AML-193 (cell line): ENCODE measurements at regions not wholly inside any gene's neighbourhood (a gene's known extent, or its start where the extent isn't known, plus 50 kb on each side); places are given as distances from the start of the nearest gene placed in this dataset.
"Not testable (repeated sequence)": the region's sequence is repeated elsewhere in the genome, so short reads cannot be mapped to it uniquely, and the experiment has no call there.

Source experiments
- DNase-seq, 2 experiments: peaks; one replicate each; lab custom pipeline; 2025; lab: John Stamatoyannopoulos, UW

- DNase-seq, result no peak
These were observed 117.1 kb downstream of the KCNJ2 start for GRCh38 chr17:70286391-70286790.

DNA sequence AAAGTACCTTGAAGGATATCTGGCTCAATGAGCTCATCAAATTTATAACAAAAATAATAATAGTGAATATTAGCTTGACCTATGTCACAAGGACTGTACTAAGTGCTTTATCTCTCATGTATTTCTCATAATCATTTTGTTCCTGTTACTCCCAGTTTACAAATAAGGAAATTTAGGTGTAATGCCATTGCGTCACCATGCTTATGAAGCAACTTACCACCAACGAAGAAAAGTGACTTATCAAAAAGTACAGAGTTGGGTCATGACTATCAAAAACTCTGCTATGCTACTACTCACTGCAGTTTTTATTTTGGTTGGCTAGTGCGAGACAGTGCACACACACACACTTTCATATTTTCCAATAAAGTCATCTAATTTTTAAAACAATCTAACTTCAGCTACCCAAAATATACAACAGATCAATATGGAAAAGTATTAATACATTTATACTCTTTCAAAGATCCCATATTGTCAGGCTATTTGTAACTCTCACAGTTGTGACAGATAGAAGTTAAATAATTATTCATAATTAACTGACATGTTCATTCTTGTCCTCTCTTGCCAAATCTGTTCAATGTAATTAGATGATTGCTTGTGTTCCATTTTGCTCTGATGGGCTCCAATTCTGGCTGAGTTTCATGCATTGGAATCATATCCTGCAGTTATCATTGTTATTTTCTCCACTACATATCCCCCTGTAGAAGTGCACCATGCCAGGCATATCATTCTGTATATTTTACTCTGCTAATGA lies 119.4 kb downstream of the KCNJ2 start:
- peak; percentile 46 to 47 for DNase-seq

DNA sequence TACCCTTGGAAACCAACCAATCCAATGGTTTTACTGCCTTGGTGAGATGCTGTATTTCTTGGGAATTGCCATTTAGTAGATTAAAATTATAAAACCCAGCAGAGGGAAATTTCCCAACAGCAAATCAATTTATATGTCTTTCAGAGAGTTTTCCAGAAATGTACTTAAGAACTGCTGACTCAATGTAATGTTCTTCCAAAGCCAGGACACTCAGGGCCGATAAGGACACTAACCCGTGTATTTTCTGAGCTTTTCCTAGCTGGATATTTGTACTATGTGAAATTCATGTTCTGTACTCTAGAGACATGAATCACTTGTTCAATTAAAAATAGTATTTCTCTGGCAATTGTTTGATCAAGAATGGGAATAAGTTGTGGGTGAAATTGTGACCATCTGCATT lies 121.4 kb downstream of the KCNJ2 start:
- DNase-seq, result no peak

- no peak for DNase-seq
These were observed 123.0 kb downstream of the KCNJ2 start for GRCh38 chr17:70292366-70292765.

DNA sequence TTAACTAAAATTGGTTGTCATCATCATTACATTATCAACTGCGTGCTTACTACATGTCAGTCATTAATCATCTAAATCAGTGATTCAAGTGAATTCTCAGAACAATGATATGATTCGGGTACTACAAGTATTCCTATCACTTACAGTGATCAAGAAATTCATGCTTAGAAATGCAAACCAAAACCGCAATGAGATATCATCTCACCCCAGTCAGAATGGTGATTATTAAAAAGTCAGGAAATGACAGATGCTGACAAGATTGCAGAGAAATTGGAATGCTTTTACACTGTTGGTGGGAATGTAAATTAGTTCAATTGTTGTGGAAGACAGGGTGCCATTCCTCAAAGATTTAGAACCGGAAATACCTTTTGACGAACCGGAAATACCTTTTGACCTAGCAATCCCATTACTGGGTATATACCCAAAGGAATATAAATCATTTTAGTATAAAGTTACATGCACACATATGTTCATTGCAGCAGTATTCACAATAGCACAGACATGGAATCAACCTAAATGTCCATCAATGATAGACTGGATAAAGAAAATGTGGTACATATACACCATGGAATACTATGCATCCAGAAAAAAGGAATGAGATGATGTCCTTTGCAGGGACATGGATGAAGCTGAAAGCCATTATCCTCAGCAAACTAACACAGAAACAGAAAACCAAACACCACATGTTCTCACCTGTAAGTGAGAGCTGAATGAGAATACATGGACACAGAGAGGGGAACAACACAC lies 124.4 kb downstream of the KCNJ2 start:
- not testable (repeated sequence) for DNase-seq

- DNase-seq, result peak; percentile 71 to 82
These were observed 126.0 kb downstream of the KCNJ2 start for GRCh38 chr17:70295329-70295728.

DNA sequence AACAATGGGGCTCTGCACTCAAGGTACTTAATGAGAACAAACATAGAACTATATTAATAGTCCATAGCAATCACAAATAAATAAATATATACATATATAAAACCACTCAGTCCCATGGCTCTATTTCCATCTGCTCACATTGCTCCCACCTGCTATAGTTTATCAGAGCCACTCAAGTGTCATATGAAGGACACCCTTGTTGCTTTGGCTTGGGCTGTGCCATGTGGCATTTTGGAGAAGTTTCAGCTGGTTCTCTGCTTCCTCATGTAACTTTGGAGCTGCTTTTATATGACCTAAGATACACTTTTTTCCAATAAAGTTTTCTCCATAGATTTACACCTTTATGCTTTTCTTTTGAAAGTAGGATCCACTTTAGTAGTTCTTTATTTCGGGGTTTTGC lies 126.4 kb downstream of the KCNJ2 start:
- peak; percentile 25 to 52 for DNase-seq

DNA sequence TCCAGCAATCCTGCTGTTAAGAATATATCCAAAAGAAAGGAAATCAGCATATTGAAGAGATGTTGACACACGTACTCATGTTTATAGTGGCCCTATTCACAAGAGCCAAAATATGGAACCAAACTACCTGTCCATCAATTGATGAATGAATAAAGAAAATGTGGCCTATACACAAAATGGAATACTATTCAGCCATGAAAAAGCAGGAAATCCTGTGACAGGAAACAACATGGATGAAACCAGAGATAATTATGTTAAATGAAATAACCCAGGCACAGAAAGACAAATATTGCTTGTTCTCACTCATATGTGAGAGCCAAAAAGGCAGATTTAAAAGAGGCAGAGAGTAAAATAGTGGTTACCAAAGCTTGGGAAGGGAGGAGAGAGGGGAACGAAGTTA lies 127.1 kb downstream of the KCNJ2 start:
- no peak for DNase-seq

- DNase-seq, result no peak
These were observed 128.1 kb downstream of the KCNJ2 start for GRCh38 chr17:70297397-70297796.

DNA sequence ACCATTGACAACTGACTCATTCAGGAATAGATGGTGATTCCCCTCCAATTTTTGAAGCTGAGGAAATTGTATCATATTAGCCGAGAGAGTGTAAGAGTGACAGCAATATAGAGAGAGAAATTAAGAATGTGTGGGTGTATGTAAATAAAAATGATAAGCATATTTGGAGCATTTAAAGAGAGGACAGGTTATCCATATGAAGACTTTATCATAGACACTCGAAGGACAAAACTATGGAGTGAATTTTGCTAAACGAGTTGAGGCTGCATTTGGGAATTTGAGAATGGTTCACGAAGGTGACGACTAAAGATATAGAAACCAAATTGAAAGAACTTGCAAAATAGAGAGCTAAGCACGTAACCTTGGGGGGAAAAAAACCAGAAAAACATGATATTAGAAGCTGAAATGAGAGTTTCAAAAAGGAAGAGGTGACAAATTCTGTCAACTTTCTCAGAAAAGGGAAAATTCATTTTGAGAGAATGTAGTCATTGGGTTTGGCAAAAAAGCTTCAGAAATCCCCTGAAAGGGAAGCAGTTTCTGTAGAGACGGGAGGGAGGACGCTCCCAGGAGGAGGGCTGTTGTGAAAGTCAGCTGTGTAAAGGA lies 129.7 kb downstream of the KCNJ2 start:
- DNase-seq, result no peak

DNA sequence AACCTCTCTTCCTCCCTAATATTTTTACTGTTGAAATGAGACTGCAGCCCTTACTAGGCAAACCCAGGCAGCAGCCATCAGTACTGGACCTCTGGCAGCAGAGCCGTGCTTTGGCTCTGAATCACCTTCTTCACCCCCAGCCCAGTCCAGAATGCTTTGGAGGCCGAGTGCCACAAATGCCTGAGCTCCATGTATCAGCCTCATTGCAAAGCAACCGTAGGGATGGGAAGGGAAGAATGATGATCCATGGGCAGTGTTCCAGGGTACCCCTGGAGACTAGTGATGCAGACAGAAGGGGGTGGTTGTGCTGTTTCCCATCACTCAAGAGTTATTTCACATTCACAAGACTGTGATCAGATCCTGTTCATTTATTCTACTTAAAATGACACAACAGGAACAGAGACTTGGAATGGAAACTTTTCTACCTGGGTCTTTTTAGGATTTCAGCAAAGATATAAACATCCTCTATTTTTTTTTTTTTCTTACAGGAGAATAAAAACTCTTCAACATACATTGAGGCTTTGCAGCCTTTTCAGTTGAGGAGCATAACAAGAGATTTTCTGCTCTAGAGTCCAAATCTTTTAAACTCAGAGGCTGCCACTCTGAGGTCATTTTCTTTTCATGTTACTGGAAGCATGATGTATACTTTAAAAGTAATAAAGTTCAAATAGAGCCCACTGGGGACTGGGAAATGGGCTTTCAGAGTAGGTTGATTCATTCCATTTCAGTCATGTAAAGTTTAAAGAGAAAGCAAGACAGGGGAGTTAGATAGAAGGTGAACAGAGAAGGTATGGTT lies 138.3 kb downstream of the KCNJ2 start:
- no peak for DNase-seq

DNA sequence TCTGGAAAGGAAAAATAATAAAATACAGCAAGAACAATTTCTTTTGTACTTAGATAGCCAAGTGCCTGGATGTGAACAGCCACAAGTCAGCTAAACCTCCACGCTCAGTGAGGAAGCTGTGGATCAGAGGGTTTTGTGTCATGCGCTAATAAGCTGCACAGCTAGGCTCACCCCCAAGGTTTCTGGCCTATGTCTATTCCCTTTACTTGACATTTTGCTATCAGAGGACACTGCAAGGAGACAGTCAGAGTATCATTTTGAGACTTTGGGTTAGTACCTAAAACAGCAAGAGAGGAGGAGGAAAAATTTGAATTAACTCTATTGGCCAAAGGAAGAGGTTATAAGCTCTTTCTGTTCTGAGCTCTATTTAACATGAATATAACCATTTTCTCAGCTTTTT lies 139.3 kb downstream of the KCNJ2 start:
- no peak for DNase-seq

DNA sequence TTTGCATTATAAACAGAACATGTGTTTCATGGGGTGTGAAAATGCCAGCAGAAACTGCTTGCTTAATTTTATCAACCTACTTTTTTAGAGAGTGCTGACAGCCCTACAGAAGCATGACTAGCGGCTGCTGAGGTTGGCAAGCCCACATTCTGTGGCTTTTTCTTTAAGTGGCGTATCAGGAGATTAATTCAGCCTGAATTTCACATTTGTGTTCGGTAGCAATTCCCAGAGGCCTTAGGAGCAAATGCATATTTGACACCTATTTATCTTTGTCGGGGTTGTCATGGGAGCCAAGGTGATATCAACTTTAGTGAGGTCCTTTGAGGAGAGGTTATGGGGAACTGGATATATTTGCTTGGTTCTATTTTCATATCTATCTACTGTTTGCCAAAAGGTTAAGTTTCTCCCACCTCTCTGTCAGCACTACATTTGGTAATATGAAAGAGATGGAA lies 140.9 kb downstream of the KCNJ2 start:
- no peak for DNase-seq

- DNase-seq, result no peak
These were observed 143.9 kb downstream of the KCNJ2 start for GRCh38 chr17:70313086-70313852.

- no peak for DNase-seq
These were observed 144.8 kb downstream of the KCNJ2 start for GRCh38 chr17:70314096-70314495.

GRCh38 chr17:70314506-70314905 lies 145.2 kb downstream of the KCNJ2 start:
- no peak for DNase-seq

DNA sequence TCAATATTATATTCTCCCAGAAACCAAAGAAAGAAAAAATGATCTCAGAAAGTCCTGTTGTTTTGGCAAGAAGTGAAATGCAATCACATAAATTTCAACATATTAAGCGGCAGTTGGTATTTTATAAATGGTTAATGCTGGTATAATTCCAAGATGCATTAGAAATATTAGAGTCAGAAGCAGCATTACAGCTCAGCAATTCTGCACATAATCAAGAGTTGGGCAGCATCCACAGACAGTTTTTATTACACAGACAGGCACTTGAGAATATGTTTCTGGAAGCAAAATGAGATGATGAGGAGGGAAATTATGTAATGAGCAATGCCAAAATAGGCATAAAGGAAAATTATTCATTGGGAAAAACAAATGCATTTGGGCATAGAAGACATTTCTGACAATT lies 148.1 kb downstream of the KCNJ2 start:
- DNase-seq, result no peak

DNA sequence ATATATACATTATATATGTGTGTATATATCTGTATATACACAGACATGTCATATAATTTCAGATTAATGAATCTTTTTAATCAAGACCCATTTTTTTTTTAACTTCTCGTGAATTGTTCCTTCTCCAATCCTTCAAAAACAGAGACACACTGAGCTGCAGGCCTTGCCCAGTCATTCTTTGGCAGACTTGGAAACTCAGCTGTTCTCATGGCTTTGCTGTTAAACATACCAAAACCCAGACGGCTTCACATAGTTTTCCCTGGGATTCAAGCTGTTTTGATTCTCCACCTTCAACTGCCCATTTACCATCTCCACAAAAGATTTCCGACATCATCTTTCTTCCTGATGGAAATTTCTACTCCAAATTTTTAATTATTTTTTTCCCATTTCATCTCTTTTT lies 148.7 kb downstream of the KCNJ2 start:
- DNase-seq, result no peak

- DNase-seq, result no peak
These were observed 150.2 kb downstream of the KCNJ2 start for GRCh38 chr17:70319516-70319915.

DNA sequence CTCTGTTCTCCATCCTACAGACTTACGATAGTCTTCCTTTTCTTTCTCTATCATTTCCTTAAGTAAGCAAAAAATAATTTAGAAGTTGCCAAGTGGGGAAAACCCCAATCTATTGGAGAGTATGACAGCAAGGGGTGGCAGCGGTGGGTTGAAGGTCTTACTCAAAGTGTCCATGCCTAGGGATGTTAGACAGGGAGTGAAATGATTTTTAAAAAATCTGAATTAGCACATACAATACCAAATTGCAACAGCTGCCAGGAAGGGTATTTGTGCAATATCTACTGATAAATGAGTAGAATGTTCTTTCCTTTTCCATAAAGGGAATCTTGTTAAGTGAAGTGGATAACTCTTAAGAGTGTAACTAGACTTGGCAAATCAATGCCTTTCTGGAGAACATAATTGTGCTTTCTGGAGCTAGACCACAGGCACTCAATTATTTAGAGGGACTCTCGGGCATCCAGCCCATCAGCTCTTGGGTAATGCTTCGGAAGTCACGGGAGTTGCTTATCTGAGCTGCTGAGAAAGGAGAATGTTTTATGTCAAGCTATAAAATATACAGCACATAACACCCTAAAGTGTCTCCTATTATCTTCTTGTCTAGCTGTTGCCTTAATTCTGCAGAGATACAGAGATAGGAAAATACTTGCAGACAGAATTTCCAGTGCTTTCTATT lies 151.5 kb downstream of the KCNJ2 start:
- DNase-seq, result no peak

DNA sequence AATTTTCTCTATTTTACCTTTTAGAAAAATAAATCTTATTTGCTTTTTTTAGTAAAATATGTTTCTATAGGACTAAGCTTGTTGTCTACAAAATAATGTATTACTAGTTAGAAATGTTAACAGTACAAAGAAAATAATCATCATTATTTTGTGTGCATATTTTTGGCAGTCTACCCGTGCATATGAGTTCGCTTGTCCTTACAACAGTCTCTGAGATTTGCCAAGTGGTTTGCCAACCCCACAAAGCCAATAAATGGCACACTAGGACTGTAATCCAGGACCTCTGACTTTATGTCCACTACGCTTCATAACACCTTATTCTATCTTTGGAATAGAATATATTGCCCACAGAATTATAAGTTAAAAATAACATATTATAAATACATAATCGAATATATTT lies 152.0 kb downstream of the KCNJ2 start:
- DNase-seq, result no peak
